ENCODE measurements at regions not wholly inside any gene's neighbourhood (a gene's known extent, or its start where the extent isn't known, plus 50 kb on each side); places are given as distances from the start of the nearest gene placed in this dataset.

GRCh38 chr2:185240796-185241195 lies 497.8 kb upstream of the FSIP2 start:
- TF ChIP-seq TCF12 (IDR thresholded peaks at IDR 0.05) (no peak), GABPA (IDR thresholded peaks at IDR 0.05; ENCODE audit: low read depth) (no peak), TAF1 (IDR thresholded peaks at IDR 0.05; ENCODE audit: borderline replicate concordance, low read depth, low read length) (no peak), CTCF (IDR thresholded peaks at IDR 0.05) (no peak), CHD2 (IDR thresholded peaks at IDR 0.05; ENCODE audit: low read length, partially characterized antibody) (no peak), NRF1 (IDR thresholded peaks at IDR 0.05; ENCODE audit: low read depth, low read length) (no peak), TEAD4 (IDR thresholded peaks at IDR 0.05; ENCODE audit: borderline replicate concordance, insufficient read depth) (no peak), EZH2phosphoT487 (IDR thresholded peaks at IDR 0.05; ENCODE audit: borderline replicate concordance, low read depth) (no peak), SMC3 (IDR thresholded peaks at IDR 0.05; ENCODE audit: low read depth, low read length) (no peak), USF2 (IDR thresholded peaks at IDR 0.05; ENCODE audit: borderline replicate concordance, low read depth, low read length) (no peak), ELF1 (IDR thresholded peaks at IDR 0.05) (no peak)
